Epidermal melanocyte (primary cell): ENCODE measurements at regions not wholly inside any gene's neighbourhood (a gene's known extent, or its start where the extent isn't known, plus 50 kb on each side); places are given as distances from the start of the nearest gene placed in this dataset.

Experiments
- DNase-seq: peaks from one replicate; pipeline ENCODE4 v3.0.0; 2011; ENCODE audit warnings: low spot score; ENCODE audit not compliant: insufficient read length

DNA sequence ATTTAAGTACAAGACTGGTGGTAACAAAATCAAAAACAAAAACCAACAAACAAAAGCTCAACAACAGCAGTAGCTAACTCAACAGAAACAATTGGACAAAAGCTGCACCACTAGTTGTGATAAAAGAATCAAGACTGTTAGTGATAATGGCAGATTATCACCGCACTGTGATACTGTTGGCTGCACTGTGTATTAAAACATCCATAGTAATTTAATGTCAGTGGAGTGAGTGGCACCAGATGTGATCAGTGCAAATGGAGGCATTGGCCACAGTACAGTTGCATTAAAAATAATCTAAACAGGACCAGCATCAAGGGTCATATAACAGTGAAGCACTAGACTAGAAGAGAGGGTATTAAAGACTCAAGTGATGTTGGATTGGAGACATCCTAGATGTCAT lies 1341.3 kb downstream of the MRPL39 start:
- no peak for DNase-seq

DNA sequence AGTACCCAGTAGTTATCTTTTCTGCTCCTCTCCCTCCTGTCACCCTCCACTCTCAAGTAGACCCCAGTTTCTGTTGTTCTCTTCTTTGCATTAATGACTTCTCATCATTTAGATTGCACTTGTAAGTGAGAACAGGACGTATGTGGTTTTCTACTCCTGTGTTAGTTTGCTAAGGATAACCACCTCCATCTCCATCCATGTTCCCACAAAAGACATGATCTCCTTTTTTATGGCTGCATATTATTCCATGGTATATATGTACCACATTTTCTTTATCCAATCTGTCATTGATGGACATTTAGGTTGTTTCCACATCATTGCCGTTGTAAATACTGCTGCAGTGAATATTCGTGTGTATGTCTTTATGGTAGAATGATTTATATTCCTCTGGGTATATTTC lies 1346.5 kb downstream of the MRPL39 start:
- DNase-seq = no peak

DNA sequence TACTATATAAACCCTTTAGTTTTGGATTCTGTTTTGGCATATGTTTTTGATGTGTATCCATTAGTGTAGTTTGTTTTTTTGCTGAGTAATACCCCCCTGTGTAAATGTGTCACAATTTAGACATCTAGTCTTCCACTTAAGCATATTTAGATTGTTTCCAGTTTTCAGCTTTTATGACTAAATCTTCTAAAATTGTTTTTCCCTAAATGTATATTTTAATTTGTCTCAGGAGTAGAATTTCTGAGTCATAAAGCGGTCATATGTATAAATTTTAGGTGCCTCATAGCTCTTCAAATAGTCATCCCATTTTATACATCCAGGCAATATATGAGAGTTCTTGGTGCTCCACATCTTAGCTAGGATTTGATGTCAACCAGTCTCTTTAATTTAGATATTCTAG lies 1348.0 kb downstream of the MRPL39 start:
- DNase-seq = no peak

DNA sequence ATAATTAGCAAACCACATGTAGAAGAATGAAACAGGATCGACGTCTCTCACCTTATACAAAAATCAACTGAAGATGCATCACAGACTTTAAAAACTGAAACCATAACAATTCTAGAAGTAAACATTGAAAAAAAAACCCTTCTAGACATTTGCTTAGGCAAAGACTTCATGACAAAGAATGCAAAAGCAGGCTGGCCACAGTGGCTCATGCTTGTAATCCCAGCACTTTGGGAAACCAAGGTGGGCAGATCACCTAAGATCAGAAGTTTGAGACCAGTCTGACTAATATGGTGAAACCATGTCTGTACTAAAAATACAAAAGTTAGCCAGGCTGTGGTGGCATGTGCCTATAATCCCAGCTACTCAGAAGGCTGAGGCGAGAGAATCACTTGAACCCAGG lies 1351.7 kb downstream of the MRPL39 start:
- no peak for DNase-seq

GRCh38 chr21:24225431-24225830 lies 1381.8 kb downstream of the MRPL39 start:
- DNase-seq = no peak

DNA sequence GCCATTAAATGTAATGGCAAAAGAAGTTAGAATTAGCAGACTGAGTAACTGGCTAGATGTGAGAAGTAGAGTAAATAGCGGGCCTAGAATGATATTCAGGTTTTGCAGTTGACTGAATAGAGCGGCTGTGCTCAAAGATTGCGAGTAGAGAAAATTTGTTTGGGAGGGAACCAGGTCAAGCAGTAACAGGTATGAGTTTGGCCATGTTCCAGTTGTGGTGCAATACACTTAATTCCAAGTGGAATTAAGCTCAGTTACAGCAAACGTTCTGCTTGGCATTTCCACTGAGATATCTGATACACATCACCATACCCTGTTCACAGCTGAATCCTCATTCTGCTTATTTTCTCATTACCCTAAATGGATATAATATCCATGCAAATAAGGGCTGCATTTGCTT lies 1382.9 kb downstream of the MRPL39 start:
- DNase-seq = no peak

DNA sequence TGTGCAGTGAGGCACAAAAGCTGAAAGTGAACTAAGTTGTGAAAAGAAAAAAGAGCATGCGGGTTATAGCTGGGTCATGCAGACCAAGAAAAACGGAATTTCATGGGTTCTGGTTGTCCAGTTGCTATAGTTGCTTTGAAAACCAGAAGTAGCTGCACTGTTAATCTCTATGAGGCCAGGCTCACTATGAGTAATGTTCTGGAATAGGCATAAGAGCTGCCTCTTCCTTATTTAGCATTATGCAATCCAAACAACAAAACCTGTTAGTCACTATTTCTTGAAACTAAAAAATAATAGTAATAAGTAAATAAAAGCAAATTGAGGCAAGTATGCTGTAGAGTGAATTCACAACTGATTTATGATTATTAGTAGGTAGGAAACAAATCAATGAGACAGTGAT lies 1383.7 kb downstream of the MRPL39 start:
- no peak for DNase-seq

GRCh38 chr21:24222676-24223075 lies 1384.6 kb downstream of the MRPL39 start:
- DNase-seq = no peak

DNA sequence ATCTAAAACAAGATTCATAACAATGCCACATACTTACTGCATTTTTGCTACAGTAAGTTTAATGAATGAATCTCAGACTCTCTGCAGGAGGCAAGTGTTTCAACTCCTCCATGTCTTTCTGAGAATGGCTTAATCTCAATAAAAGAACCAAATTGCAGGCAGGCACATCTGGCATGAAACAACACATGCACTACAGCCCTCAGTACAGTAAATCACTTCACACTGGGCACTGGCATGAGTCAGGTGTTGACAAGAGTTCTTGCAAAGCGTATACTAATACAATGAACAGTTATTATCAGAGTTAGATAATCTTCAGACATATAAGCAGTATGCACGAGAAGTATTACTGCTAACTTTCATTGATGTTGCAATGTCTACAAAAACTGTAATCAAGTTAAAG lies 1386.8 kb downstream of the MRPL39 start:
- DNase-seq = no peak

DNA sequence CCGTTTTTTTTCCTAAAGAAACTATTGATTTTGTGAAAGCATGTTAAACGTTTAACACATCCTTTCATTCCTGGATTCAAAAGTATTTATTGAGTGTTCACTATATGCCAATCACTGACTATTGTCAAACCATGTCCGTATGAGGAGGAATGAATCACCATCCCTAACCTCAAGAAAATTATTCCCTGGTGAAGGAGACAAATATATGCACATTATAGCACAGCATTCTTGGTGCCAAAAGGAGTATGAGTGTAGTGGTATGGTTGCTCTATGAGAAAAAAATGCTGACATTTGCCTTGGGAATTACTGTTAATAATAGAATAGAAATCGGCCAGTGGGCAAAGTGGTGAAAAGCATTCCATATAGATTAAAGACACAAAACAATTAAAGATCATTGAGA lies 1390.1 kb downstream of the MRPL39 start:
- DNase-seq = no peak

DNA sequence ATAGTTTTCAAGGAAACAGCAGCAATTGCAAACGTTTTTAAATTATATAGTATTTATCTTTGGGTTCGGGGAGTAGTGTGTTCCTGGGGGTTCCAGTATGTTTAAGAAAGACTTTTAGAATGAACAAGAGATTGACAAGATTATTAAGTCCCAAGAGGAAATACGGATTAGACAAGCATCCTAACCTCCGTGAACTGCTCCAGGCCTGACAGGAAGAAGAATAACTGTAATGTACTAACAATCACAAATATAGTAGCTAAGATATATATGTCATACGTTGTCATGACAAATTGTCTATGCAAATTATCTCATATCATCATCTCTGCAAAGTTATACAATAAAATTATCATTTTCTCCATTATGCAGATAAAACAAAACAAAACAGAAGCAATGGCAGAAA lies 1397.2 kb downstream of the MRPL39 start:
- no peak for DNase-seq

GRCh38 chr21:24208562-24209260 lies 1398.6 kb downstream of the MRPL39 start:
- DNase-seq = no peak

- DNase-seq = no peak
Observed at GRCh38 chr21:24205319-24205718, 1402.0 kb downstream of the MRPL39 start.

- no peak for DNase-seq
Observed at GRCh38 chr21:24204641-24205040, 1402.6 kb downstream of the MRPL39 start.

- no peak for DNase-seq
Observed at GRCh38 chr21:24200052-24200451, 1407.2 kb downstream of the MRPL39 start.

DNA sequence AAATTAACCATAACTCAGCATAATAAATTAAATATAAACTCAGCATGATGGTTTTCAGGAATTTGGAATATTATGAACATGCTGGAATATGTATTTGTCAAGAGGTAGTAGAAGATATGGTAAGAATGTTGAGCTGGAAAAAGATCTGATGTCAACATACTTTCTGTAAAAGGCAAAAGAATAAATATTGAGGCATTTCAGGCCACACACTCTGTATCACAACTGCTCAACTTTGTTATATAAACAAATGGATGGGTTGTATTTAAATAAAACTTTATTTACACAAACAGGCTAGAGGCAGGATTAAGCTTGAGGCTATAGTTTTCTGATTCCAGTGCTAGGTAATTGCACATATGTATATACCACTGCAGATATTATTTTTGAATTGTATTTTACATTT lies 1409.4 kb downstream of the MRPL39 start:
- no peak for DNase-seq

DNA sequence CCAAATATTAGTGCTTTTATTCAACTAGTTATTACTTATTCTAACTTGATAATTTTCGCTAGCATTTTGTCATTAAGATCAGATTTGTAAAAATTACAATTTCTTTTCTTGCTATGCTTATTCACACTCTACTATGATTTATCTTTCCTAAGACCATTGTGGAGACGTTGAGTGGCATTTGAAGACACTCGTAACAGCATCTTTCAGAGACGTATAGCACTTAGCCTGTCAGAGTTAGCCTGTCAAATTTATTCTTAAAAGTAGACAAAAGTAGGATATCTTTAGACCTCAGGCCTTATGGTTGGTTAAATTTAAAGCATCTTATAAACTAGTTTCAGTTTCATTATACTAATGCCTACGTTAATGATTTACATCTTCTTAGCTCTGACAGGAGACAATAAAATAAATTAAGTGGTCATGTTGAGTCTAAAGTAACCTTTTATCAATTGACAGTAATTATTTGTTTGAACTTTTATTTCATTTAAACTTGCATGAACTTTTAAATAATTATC lies 1410.1 kb downstream of the MRPL39 start:
- DNase-seq = no peak

GRCh38 chr21:24188506-24188905 lies 1418.8 kb downstream of the MRPL39 start:
- no peak for DNase-seq

DNA sequence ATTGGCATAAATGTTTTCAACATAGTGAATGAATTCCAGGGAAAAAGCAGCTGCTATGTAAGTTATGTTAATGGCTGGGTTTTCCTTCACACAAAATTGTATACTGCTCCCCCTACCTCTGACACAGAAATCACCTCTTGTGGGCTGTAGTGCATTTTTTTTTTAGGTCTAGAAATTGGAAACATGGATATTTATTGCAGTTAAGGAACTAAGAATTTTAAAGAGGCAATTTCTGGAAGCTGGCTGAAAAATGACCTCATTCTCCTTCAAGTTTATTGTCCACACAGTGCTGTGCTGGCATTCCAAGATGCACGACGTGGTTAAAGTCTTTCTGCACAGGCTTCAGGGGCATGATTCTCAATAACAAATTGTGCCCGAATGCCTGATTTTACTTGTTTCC lies 1424.2 kb downstream of the MRPL39 start:
- DNase-seq = no peak

GRCh38 chr21:24179110-24179509 lies 1428.2 kb downstream of the MRPL39 start:
- no peak for DNase-seq

DNA sequence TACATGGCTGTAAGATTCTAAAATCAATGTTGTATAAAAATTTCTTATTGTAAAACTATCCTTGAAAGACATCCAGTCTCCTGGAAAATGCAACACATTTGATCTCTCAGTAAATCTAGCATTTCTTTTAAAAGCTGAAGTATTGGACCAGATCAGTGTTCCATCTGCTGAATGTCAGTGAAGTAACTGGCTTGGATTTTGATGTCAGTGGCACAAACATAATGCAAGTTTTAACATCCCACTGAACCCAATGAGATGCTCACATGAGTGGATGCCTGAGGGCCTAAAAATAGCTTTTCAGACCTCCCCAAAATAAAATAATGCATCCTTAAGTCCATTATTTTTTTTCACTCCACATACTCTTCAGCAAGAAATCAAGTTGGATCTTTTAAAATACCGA lies 1432.2 kb downstream of the MRPL39 start:
- no peak for DNase-seq

- DNase-seq = no peak
Observed at GRCh38 chr21:24171736-24172135, 1435.5 kb downstream of the MRPL39 start.

DNA sequence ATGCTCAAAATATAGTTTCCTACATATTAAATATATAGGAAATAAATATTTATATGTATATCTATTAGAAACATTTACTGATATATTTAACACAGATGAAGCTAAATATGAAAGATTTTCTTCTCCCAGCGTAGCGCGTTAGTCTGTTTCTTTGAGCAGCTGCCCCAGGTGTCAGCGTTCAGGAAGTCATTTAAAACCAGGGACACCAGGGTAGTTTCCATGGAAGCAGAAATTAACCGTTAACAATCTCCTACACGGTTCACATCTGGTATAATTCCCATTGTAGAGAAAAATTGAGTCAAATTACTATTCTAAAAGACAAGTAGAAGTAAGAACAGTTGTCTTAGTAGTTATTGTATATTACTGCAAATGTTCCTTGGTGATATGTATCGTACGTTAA lies 1443.7 kb downstream of the MRPL39 start:
- no peak for DNase-seq

DNA sequence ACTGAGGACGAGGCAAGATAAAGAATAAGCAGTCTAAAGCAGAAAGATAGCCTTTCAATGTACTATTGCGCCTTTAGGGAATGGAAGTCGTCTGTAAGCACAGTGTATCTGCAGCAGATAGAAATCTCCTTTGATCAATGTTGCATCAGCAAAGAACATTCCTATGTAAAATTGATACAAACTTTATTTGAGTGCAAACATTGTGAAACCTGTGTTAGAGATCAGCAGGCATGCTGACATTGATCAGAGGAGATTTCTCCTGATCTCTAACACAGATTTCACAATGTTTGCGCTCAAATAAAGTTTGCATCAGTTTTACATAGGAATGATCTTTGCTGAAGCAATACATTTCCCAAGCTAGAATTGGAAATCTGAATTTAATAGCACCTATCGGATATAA lies 1446.8 kb downstream of the MRPL39 start:
- no peak for DNase-seq
